NCI-H1436 (cell line): ENCODE measurements at regions not wholly inside any gene's neighbourhood (a gene's known extent, or its start where the extent isn't known, plus 50 kb on each side); places are given as distances from the start of the nearest gene placed in this dataset.

ENCODE experiments used
- DNase-seq: peaks from one replicate; lab custom pipeline; 2025; lab: John Stamatoyannopoulos, UW

- no peak for DNase-seq
Measured at GRCh38 chr17:74052993-74053711, 150.3 kb upstream of the RPL38 start.

GRCh38 chr17:74053712-74054078 is 149.8 kb upstream of the RPL38 start:
- no peak for DNase-seq

GRCh38 chr17:74054249-74054648 is 149.2 kb upstream of the RPL38 start:
- DNase-seq = no peak

GRCh38 chr17:74055508-74056160 is 147.8 kb upstream of the RPL38 start:
- no peak for DNase-seq

DNA sequence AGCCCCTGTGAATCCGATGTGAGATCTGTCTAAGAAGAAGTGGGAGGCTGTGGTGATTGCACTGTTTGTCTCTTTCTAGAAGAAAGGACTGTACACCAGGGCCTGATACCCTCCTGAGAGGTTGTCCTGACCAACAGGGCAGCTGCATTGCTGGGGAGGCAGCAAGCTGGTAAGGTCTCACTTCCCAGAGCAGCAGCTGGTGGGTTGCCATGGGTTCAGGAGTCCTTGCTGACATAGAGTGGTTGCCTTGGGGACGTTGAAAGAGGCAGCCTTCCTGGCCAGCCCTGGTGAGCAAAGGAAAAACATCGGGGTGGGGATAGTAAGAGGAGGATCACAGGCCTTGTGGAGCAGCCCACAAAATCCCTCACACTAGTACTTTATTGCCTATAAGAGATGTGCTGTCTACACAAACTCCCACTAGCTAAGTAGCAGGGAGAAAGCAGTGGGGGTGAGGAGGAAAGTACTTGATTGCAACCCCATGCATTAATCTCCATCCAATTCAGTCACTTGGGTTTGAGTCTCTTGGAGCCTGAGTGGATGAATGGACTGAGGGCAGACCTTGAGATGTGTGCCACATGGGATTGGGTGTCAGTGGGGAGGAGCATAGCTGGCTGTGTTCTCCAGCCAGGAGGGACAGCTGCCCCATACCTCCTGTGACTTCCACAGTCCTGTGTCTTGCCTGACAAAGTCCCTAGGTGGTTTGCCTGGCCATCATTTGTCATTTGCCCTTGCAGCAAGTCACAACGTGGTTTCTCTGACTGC is 143.8 kb upstream of the RPL38 start:
- DNase-seq = peak; percentile 70

DNA sequence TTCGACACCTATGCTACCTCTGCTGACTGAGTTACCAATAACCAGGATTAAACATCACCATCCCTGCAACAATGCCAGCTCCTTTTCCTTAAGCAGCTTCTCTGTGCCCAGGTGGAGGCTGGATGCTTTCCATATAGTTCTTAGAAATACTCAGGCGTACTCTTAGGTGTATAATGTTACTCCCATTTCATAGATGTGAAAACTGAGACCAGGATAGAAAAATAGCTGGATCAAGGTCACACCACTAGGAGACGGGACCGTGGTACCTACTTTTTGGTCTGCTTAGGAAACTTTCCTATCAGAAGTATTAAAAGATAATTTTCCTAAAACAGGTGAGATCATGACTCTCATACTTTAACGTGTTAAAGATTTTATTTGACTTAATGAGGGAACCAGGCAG is 141.7 kb upstream of the RPL38 start:
- no peak for DNase-seq

GRCh38 chr17:74062234-74062633 is 141.2 kb upstream of the RPL38 start:
- no peak for DNase-seq

- no peak for DNase-seq
Measured at GRCh38 chr17:74063439-74063838, 140.0 kb upstream of the RPL38 start.

GRCh38 chr17:74070374-74070773 is 133.1 kb upstream of the RPL38 start:
- no peak for DNase-seq

DNA sequence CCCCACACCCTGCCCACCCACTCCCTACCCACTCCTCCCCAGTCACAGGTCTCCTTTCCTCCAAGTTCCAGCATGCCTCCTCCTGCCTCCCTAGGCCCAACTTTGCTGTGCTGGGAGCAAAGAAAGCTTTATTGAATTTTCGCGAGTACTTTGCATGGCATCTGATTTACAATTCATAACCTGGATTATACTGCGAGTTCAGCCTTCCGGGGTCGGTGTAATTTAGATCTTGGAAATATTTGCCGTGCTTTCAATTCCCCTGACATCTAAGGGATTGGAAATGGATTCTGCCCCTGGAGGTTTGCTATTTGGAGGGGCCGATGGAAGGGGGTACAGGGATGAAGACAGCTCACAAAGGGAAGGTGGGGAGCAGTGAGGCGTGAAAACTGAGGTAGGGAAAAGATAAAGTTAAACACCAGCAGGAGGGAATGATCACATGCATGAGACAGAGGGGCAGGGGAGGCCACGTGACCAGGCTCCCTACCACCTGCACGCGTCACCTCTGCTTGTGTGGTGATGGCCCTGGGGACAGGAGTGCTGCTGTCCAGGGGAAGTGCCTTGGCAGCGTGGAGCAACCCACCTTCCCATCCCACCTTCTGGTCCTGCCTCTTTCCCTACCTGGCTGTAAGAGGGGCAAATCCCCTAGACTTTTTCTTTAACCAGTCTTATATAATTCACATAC is 132.3 kb upstream of the RPL38 start:
- no peak for DNase-seq

DNA sequence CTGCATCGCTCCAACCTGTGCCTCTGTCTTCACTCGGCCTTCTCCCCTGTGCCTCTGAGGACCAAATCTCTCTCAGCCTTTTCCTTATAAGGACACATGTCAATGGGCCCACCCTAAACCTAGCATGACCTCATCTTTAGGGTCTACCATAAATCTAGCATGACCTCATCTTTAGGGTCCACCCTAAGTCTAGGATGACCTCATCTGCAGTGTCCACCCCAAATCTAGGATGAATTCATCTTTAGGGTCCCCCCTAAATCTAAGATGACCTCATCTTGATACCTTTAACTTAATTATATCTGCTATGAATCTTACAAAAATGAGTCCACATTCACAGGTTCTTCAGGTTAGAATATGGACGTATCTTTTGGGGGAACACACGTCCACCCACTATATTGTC is 131.1 kb upstream of the RPL38 start:
- no peak for DNase-seq

DNA sequence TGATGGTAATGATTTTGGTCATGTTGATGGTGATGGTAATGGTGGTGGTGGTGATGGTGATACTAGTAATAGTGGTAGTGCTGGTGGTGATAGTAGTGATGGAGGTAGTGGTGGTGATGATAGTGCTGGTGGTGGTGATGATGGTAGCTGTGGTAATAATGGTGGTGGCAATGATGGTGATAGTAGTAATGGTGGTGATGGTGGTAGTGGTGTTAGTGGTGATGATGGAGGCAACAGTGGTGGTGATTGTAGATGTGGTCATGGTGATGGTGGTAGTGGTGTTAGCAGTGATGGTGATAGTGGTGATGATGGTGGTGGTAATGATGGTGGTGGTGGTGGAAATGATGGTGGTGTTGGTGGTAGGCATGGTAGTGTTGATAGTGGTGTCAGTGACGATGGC is 127.0 kb upstream of the RPL38 start:
- no peak for DNase-seq

GRCh38 chr17:74077231-74077630 is 126.2 kb upstream of the RPL38 start:
- no peak for DNase-seq

DNA sequence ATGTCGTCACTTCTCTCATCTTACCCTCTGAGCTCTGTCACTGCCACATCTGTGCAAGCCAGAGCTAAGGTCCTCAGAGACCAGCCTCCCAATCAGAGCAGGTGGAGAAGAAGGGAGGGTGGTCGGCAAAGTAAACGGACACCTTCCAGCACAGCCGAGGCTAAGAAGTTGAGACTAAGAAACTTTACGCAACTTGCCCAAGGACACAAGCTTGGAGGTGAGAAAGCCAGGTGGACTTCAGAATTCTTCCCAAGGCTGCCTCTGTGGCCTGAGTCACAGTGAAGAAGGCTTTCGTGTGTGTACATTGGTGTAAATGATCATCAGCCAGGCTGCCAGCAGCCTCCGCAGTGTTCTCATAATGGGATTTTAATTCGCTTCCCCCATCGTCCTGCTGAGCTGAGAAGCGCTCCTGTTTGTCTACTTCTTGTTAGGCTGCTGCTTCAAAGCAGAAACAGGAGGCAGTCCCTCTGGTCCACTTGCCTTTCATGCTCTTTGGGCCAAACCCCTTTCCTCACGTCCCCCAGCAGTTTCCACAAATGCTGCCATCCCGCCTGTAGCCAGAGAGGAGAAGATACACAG is 125.0 kb upstream of the RPL38 start:
- no peak for DNase-seq

DNA sequence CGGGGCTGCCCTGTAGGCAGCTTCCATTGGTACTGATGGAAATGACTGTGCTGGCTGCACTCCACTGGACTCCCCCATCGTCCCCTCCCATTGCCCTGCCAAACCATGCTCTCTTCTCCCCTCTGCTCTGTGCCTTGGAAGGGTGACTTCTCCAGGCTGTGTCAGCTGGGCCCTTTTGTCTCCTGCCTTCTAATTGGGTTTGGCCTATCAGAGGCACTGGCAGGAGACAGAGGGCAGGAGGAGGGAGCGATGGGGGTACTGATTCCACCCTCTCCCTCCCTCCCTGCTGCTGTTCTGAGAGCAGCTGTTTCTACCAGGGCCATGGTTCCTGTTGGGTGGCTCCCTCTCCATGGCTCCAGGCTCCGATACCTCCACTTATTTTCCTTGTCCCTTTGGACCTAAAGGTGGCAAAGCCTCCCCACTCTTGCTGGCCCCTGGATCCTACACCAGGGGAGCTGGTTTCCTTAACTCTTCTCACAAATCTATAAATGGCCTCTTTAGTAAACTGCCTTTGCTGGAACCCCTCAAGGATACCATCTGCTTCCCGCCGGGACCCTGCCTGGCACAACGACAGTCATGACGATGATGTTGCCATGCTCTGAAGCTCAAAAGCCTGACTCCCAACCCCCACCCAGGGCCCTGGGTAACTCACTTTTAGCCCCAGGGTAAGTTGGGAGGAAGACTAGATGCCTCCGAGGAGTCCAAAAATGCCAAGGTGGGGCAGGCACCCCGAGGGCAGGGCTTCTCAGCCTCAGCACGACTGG is 123.8 kb upstream of the RPL38 start:
- DNase-seq = no peak

DNA sequence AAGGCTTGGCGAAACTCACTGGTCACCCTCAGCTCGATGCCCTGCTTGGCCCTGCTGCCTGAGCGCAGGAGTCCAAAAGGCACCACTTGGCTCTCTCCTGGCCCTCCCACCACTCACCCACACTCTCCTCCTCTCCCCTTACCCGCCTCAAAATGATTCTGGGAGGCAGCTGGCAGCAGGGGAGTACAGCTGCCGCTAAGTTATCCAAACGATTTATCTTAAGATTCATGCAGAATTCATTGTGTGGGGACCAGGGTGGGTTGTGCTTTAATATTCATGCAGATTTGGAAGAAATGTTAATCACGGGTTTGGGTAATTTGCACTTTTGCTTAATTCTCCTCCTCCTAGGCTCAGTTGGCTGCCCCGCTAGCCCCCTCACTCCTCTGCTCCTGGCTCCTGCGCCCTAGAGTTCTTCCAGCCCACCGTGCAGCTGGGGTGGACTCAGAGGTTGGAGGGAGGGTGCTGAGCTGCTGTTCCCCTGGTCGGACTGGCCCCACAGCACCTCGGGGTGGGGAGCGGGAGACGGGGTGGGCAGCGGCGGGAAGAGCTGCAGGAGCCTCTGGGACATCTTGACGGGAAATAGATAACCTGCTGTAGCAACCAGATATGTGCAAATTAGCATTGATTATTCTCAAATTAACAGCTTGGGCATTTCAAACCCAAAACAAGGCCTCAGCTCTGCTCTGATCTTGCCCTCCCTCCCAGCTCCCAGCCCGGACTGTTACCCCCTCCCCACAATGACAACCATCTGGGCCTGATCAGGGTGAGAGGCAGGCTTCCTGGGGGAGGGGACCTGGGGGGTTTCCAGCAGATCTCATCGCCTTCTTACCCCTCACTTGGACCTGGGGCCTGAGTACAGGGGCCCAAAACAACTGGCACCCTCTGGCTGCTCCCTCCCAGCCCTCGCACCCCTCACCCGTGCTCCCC is 122.6 kb upstream of the RPL38 start:
- DNase-seq = no peak

DNA sequence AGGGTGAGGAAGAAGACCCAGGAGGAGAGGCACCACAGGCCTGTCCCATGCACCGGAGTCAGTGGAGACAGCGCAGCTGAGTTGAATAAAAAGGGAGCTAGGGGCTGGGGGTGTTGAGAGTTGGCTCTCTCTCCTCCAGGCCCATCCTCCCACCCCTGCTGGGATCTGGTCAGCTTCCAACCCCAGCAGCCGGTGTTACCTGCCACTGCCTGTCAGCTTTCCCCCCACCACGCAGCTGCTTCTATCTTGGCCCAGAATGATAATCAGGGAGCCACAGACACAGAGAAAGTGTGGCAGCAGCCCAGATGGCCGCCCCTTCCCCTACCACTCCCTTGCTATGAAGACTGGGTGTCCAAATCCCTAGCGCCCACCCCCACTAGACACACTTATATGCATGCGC is 120.6 kb upstream of the RPL38 start:
- no peak for DNase-seq

DNA sequence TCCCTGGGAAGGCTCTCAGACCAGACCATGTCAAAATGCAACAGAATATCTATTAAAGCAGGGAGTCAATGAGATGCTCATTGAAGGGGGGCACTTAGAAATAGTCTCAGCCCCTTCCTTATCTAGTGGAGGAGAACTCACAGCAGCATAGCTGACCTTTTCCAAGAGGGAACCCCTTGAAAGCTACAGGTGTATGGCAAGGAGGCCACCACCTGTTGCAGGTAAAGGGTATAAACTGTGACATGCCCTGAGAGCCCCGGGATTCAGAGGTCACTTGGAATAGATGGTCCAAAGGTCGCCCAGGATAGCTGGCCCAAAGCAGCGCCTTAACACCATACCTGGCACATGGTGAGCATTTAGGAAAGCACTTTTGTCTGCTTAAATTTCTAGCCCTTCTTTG is 120.2 kb upstream of the RPL38 start:
- DNase-seq = no peak

GRCh38 chr17:74085434-74085833 is 118.0 kb upstream of the RPL38 start:
- DNase-seq = no peak

- no peak for DNase-seq
Measured at GRCh38 chr17:74087002-74087585, 116.4 kb upstream of the RPL38 start.
